SK-N-MC (cell line): ENCODE measurements at regions not wholly inside any gene's neighbourhood (a gene's known extent, or its start where the extent isn't known, plus 50 kb on each side); places are given as distances from the start of the nearest gene placed in this dataset.

ENCODE experiments used
- EZH2 ChIP-seq: fragments of 200-600 bp; sonication (generic); IDR thresholded peaks from one replicate; pipeline ENCODE4 v1.6.1; 2017; ENCODE audit warnings: antibody characterized with exemption
- FOXP2 ChIP-seq: optimal IDR thresholded peaks from 2 replicates; pipeline ENCODE3; 2011; ENCODE audit warnings: mild to moderate bottlenecking, moderate library complexity; ENCODE audit not compliant: insufficient read depth; ENCODE audit errors: extremely low read length, control extremely low read depth
- POLR2AphosphoS5 ChIP-seq: IDR thresholded peaks from 2 replicates; pipeline ENCODE4 v1.6.1; 2012; ENCODE audit warnings: mild to moderate bottlenecking, low read depth, low read length, borderline replicate concordance

- TF ChIP-seq POLR2AphosphoS5 = no peak
- TF ChIP-seq EZH2 = no peak
- no peak for TF ChIP-seq FOXP2
Measured at GRCh38 chr7:110587294-110587693, 503.6 kb upstream of the LRRN3 start.
